HG03060 (cell line): ENCODE measurements at regions not wholly inside any gene's neighbourhood (a gene's known extent, or its start where the extent isn't known, plus 50 kb on each side); places are given as distances from the start of the nearest gene placed in this dataset.

Experiments used
- ATAC-seq: cut with Tn5 transposase; IDR thresholded peaks from one replicate; pipeline ENCODE4 v1.9.1; 2021; ENCODE audit warnings: low read depth, moderate number of reproducible peaks; ENCODE audit not compliant: unreplicated experiment

GRCh38 chr5:74332682-74333081 lies 307.8 kb downstream of the ENC1 start:
- ATAC-seq, result no peak

GRCh38 chr5:74332006-74332405 lies 308.5 kb downstream of the ENC1 start:
- ATAC-seq, result no peak

- no peak for ATAC-seq
Measured at GRCh38 chr5:74328221-74328630, 312.3 kb downstream of the ENC1 start.

- no peak for ATAC-seq
Measured at GRCh38 chr5:74327339-74327685, 313.2 kb downstream of the ENC1 start.

GRCh38 chr5:74326571-74327338 lies 313.8 kb downstream of the ENC1 start:
- peak; percentile 90 for ATAC-seq

GRCh38 chr5:74325866-74326265 lies 314.7 kb downstream of the ENC1 start:
- ATAC-seq, result no peak

- ATAC-seq, result no peak
Measured at GRCh38 chr5:74324556-74324955, 316.0 kb downstream of the ENC1 start.

GRCh38 chr5:74322944-74323343 lies 317.6 kb downstream of the ENC1 start:
- no peak for ATAC-seq

GRCh38 chr5:74322191-74322590 lies 318.3 kb downstream of the ENC1 start:
- no peak for ATAC-seq

GRCh38 chr5:74321326-74321725 lies 319.2 kb downstream of the ENC1 start:
- ATAC-seq, result no peak

GRCh38 chr5:74320526-74320925 lies 320.0 kb downstream of the ENC1 start:
- ATAC-seq, result no peak

- ATAC-seq, result no peak
Measured at GRCh38 chr5:74319076-74319475, 321.5 kb downstream of the ENC1 start.

- no peak for ATAC-seq
Measured at GRCh38 chr5:74316064-74316603, 324.4 kb downstream of the ENC1 start.

- ATAC-seq, result no peak
Measured at GRCh38 chr5:74314906-74315305, 325.6 kb downstream of the ENC1 start.

- no peak for ATAC-seq
Measured at GRCh38 chr5:74313896-74314295, 326.6 kb downstream of the ENC1 start.

- ATAC-seq, result no peak
Measured at GRCh38 chr5:74312746-74313145, 327.8 kb downstream of the ENC1 start.

- ATAC-seq, result no peak
Measured at GRCh38 chr5:74311961-74312360, 328.6 kb downstream of the ENC1 start.

- ATAC-seq, result no peak
Measured at GRCh38 chr5:74310997-74311930, 329.3 kb downstream of the ENC1 start.

- ATAC-seq, result no peak
Measured at GRCh38 chr5:74310386-74310785, 330.1 kb downstream of the ENC1 start.

- no peak for ATAC-seq
Measured at GRCh38 chr5:74309050-74309449, 331.5 kb downstream of the ENC1 start.

GRCh38 chr5:74306845-74307244 lies 333.7 kb downstream of the ENC1 start:
- ATAC-seq, result no peak
